ENCODE measurements at regions not wholly inside any gene's neighbourhood (a gene's known extent, or its start where the extent isn't known, plus 50 kb on each side); places are given as distances from the start of the nearest gene placed in this dataset.

- TF ChIP-seq POLR2A (IDR thresholded peaks at IDR 0.05) (no peak), CTCF (IDR thresholded peaks at IDR 0.05) (no peak)
- 80 to 88% methylated on average over 6 to 8 of the region's 8 CpGs for WGBS, 2 donors
- intact Hi-C loops (cut with DNase I; ENCODE audit: low total_unique reads) = no loop called here
Observed at GRCh38 chr18:54712758-54713157, 115.5 kb upstream of the RAB27B start.

GRCh38 chr18:54713386-54713785 is 114.9 kb upstream of the RAB27B start:
- no peak for TF ChIP-seq CTCF (IDR thresholded peaks at IDR 0.05)
- 91 to 93% methylated on average over 4 of the region's 4 CpGs for WGBS, 2 donors
- H3K27ac ChIP-seq = no peak overlapping the region
- DNase-seq = no peak
- intact Hi-C loops (cut with DNase I; ENCODE audit: low total_unique reads) = no loop called here
- H3K36me3 ChIP-seq (ENCODE audit: low read depth, missing control alignments) = no peaks in the 10 kb centered on the region
- no peaks in the 10 kb centered on the region for H3K27me3 ChIP-seq
- no peak overlapping the region for H3K4me3 ChIP-seq
- no peaks in the 10 kb centered on the region for H3K4me1 ChIP-seq
- H3K9me3 ChIP-seq = no peaks in the 10 kb centered on the region

More at GRCh38 chr18:54712758-54713157, 115.5 kb upstream of the RAB27B start:
- Histone ChIP-seq H3K4me3 (no peak overlapping the region), H3K36me3 (ENCODE audit: low read depth, missing control alignments) (no peaks in the 10 kb centered on the region), H3K9me3 (no peaks in the 10 kb centered on the region), H3K27me3 (no peaks in the 10 kb centered on the region), H3K27ac (no peak overlapping the region), H3K4me1 (no peaks in the 10 kb centered on the region)
- no peak for DNase-seq

GRCh38 chr18:54714851-54715250 is 113.4 kb upstream of the RAB27B start:
- WGBS, 2 donors = 91 to 94% methylated on average over 1 of the region's 1 CpG
- no peak overlapping the region for H3K4me3 ChIP-seq
- intact Hi-C loops (cut with DNase I; ENCODE audit: low total_unique reads) = no loop called here
- no peak overlapping the region for H3K27ac ChIP-seq
- TF ChIP-seq POLR2A (IDR thresholded peaks at IDR 0.05) (no peak), CTCF (IDR thresholded peaks at IDR 0.05) (no peak)
- H3K36me3 ChIP-seq (ENCODE audit: low read depth, missing control alignments) = no peaks in the 10 kb centered on the region
- H3K27me3 ChIP-seq = no peaks in the 10 kb centered on the region
- H3K4me1 ChIP-seq = no peaks in the 10 kb centered on the region
- no peak for DNase-seq
- H3K9me3 ChIP-seq = no peaks in the 10 kb centered on the region

- Histone ChIP-seq H3K4me1 (no peaks in the 10 kb centered on the region), H3K36me3 (ENCODE audit: low read depth, missing control alignments) (no peaks in the 10 kb centered on the region), H3K9me3 (no peaks in the 10 kb centered on the region), H3K27ac (no peak overlapping the region), H3K27me3 (no peaks in the 10 kb centered on the region), H3K4me3 (no peak overlapping the region)
- 86 to 88% methylated on average over 2 of the region's 2 CpGs for WGBS, 2 donors
- intact Hi-C loops (cut with DNase I; ENCODE audit: low total_unique reads) = no loop called here
- TF ChIP-seq POLR2A (IDR thresholded peaks at IDR 0.05) (no peak), CTCF (IDR thresholded peaks at IDR 0.05) (no peak)
- DNase-seq = no peak
Observed at GRCh38 chr18:54716586-54716985, 111.7 kb upstream of the RAB27B start.

- DNase-seq = no peak
- Histone ChIP-seq H3K36me3 (ENCODE audit: low read depth, missing control alignments) (no peaks in the 10 kb centered on the region), H3K9me3 (no peaks in the 10 kb centered on the region), H3K27me3 (no peaks in the 10 kb centered on the region), H3K4me1 (no peaks in the 10 kb centered on the region), H3K4me3 (no peak overlapping the region), H3K27ac (no peak overlapping the region)
- TF ChIP-seq POLR2A (IDR thresholded peaks at IDR 0.05) = no peak
- no peak for TF ChIP-seq CTCF (IDR thresholded peaks at IDR 0.05)
- 24 to 27% methylated on average over 14 of the region's 14 CpGs for WGBS, 2 donors
- intact Hi-C loops (cut with DNase I; ENCODE audit: low total_unique reads) = no loop called here
Observed at GRCh38 chr18:54717673-54718407, 110.4 kb upstream of the RAB27B start.

Data from testis (tissue), 2 donors.